ENCODE measurements at regions not wholly inside any gene's neighbourhood (a gene's known extent, or its start where the extent isn't known, plus 50 kb on each side); places are given as distances from the start of the nearest gene placed in this dataset.

DNA sequence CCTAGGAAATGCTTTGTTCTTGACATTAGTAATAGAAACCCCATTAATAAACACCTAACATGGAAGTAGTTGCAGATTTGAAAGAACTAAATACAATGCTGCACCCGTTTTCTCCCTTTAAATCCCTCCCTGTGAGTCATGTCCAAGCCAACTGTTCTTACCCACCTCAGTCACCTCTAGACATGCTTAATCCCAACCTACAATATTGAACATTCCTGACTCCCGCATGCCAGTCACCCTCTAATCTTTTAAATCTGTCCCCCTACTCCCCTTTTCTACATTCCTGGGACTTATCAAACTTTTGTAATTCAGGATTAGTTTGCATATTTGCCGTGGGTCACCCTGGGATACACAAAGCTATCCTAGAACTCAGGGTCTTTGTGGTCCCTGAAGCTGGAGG is 374.6 kb downstream of the IRS1 start:
- DNase-seq, result no peak

DNA sequence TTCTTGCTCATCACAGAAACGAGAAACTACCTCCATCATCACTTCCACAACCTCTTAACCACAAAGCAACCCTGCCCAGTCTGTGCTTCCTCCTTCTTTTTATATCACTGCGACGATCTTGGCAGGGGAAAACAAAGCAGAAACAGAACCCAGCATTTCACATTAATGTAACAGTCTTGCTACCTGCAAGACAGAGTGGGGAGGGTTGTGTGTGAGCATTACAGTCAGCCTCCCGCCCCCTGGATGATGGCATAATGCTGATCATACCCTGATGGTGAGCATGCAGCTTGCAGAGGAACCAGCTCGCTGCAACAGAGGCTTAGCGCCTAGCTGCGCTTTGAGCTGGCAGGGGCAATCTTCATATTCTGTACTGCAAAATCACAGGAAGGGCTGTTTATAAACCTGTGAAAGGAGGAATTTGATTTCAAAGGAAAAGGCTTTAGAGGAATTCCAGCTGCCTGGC is 376.1 kb downstream of the IRS1 start:
- peak; percentile 60 for DNase-seq

DNA sequence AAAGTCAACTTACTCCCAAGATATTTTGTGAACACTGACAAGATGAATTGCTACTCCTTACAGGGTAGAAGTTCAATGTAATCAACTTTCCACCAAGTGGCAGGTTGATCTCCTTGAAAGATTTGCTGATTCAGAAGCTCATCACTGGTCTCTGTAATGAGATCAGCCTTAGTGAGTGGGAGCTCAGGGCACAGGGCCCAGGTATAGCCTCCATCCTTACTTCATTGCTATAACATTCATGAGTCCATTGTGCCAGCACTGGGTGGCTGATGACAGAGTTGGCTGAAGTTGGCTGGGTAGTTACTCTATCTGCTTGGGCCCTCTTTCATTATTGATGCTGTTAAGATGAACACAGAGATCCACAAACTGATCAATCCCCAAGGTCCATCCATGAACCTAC is 379.0 kb downstream of the IRS1 start:
- no peak for DNase-seq

DNA sequence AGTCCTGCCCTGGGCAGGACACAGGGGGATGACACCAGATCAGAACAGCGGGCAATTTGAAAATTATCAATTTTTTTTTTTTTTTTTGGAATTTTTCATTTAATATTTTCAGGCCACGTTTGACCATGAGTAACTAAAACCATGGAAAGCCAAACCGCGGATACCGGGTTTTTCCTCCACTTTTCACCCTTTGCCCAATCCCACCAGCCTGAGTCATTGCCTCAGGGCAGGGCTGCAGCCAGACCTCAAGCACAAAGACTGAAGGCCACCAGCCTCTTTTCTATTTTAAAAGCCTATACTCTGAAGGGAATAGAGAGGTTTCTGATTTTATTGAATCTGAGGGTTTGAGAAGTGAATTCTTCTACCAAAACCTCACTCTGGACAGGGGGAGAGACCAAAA is 381.1 kb downstream of the IRS1 start:
- DNase-seq, result no peak

DNA sequence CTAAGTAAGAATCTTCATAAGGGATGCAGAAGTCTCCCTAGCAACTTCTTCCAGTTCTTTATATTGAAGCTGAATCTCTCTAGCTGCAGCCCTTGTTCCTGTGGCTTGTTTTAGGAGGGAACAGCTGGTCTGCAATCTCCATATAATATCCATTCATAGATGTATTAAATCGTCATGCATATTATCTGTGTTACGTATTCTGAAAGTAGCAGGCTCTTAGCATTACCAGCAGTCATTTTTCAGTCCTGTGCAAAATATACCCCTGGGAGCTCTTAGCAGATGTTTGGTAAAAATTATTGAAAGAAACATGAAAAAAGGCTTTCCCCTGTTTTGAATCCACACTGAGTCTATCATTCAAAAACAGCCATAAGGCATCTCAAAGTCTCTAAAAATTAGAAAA is 385.3 kb downstream of the IRS1 start:
- DNase-seq, result peak; percentile 70

DNA sequence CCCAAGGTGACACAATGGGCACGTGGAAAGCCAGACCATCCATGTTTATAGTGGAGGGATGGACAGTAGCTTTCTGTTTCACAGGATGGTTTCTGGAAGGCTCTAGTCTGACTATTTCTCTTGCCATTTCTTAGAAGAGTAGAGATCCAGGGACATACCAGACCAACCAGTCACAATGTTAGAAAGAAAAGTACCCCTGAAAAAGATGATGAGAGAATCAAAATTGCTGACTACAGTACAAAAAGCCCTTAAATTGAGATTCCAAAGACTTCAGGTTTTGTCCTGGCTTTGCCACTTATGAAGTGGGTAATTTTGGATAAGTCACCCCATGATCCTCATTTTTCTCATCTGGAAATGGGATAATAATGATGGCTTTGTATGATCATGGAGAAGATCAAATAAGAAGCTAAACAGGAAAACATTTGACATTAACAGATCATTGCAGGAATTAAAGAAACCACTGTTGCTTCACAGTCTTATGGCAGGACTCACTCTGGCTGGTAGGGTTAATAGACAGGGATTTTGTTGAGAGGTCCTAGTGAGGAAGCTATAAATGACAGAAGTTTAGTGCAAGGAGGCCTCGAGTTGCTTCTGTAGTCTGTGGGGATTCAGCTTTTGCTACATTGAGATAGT is 386.0 kb downstream of the IRS1 start:
- DNase-seq, result no peak

DNA sequence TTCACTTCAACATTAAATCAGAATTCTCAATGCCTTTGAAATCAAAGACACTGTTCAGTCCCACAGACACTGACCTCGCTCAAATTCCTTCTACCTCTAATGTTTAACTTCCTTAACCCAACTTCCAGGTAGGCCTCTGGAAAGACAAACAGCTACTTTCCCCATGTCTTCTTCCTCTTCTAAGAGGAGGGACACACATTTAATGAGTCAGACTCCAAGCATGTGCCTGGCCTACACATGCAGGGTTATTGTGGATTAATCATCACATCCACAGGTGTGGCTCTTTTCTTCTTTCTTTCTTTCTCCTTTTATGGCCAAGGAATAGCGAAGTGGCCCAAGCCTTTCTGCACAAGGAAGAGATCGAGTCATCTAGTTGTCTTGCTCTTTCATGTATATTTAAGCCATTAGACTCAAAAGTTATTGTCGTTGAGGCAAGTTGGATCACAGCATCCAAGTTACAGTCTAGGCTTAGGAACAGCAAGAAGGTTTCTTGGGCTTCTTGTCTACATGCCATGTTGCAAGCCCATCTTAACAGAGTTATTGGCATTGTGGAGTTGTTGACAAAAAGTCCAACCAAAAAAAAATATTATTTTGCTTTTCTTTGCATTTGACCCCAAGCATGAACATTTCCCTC is 387.8 kb downstream of the IRS1 start:
- peak; percentile 82 for DNase-seq

DNA sequence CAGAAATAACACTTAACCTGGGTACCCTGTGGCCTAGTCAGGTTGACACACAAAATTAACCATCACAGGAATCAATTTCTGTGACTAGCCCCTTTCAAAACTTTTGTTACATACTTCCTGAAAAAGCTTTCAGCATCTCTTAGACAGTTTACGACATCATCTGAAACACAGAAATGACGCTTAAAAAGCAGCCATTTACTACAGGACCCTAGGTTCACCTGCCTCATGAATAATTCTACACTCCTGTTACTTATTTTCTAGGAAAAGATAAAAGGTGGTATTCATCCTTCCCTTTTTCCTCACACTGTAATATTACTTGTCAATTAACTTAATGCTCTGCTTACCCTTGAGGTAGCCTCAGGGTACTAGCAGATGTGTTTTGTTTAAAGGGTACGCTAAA is 388.4 kb downstream of the IRS1 start:
- no peak for DNase-seq

DNA sequence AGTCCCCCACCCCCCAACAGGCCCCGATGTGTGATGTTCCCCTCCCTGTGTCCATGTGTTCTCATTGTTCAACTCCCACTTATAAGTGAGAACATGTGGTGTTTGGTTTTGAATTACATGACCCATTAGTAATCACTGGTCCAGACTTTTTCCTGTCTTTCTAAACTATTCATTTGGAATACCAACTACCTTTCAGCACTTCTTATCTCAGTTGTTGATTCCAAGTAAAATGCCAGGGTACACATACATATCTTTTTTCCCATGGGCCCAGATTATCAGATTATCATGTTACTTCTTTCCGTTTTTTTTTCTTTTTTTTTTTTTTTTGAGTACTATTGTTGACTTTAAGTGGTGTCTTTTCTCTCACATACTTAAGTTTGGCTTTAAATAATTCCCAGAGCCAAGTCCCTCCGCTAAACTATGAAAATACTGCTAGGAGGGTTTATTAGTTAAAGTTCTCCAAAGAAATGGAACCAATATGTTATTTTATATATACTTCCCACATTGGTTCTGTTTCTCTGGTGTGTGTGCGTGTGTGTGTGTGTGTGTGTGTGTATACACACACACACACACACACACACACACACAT is 389.3 kb downstream of the IRS1 start:
- peak; percentile 68 for DNase-seq

DNA sequence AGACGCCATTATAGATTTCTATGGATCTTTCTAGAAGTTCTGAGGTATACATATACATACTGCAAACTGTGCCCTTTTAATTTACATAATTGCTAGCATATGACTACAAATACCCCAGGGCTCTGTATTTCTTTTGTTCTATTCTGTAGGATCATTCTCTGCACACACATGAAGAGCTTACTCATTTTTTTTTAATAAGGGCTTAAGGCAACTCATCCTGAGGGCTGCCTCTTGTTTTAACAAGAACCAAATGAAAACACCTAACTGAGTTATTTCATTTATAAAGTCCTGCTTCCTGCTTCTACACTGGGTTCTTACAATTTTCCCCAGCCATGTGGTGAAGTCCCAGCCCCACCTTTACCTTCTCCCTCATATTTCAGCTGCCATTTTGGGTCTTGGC is 390.5 kb downstream of the IRS1 start:
- no peak for DNase-seq

DNA sequence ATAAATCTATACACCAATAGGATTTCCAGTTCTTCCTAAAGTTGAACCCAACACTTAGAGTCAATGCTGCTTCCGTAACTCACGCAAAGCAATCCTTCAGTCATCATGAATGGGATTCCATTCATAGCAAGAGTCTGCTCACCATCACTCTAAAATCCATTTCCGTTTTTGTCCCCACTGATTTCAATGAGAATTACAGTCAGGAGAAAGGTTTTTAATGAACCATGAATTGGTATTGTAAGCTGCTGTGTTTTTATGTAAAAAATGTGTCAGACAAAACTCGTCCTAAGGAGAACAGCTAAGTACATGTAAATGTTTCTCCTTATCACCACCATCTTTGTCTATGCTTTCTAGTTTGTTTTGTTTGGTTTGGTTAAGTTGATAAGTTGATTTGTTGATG is 391.5 kb downstream of the IRS1 start:
- DNase-seq, result no peak

DNA sequence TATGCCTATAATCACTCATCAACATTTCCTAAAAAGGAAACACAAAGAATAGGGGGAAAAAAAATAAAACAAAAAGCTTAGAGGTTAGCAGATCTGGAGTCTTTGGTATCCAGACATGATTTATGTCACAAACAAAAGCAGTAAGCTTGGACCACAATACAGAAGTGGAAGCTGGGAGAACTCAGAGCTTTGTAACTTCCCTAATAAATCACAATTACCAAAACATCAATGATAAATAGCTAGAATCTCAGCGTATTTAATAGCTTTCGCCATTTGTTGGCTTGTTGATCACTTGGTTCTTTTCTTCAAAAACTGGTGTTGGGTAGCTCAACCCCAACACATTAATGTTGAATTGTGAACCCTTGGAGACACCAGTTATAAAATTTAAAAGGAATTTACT is 392.5 kb downstream of the IRS1 start:
- DNase-seq, result no peak

DNA sequence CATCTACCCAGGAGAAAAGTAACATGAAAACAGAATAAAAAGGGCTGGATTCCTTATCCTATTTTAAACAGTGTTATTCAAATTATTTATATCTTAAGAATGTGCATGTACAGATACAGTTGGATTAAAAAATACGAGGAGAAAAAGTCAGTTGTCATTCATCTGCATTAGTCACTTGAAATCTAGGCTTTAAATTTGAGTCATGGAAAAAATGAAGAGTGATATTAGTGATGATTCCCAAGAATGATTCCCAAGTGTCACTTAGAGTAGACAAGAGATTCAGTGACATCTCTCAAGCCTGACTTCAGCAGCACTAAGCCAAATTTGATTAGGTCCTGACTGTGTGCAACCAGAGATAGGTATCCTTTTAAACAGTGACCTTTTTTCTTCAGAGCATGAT is 394.2 kb downstream of the IRS1 start:
- no peak for DNase-seq

DNA sequence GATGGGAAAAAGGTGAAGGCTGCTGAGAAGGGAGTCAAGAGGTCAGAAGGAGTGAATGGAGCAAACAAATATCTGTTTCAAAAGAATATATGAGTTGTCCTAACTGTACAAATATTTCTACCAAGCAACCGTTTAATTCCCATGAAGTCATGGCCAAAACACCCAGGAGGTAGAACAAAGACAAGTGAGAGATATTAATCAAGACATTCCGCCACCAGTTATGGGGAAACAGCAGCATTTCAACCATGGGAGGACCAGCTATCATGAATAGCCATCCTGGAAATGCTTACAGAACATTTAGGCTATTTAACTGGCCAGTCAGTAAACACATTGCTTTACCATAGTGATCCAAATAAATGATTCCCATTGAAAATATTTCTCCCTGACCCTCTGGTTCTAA is 396.3 kb downstream of the IRS1 start:
- DNase-seq, result peak; percentile 28

DNA sequence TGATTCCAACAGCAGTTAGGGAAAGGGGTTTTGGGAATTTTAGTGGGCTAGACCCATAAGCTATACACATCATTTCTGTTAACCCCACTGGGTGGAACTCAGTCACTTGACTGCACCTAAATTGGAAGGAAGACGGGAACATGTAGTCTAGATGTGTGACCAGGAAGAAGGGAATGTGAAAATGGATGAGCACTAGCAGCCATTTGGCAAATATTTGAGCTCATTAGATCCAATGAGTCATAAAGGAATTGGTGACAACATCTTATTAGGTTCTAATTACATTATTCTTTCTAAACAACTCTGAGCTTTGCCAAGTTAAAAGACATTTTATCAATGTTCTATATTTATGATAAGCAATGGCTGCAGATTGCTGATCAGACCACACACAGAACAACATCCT is 400.6 kb downstream of the IRS1 start:
- DNase-seq, result no peak

DNA sequence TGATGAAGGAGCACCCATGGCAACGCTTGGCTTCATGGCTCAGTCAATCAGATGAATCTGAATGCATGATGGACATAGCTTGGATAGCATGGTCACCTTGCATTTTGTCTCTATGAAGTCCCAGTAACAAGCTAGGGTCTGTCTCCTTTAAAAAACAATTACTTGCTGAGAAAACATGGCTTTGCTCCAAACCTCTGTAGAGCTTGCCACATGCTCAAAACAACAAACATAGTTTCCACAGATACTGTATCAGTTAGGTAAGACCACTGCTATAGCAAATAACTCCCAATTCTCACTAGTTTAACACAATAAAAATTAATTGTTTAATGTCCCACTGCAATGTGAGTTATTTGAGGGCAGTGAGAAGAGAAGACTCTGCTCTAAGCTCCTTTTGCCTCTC is 401.0 kb downstream of the IRS1 start:
- DNase-seq, result no peak

DNA sequence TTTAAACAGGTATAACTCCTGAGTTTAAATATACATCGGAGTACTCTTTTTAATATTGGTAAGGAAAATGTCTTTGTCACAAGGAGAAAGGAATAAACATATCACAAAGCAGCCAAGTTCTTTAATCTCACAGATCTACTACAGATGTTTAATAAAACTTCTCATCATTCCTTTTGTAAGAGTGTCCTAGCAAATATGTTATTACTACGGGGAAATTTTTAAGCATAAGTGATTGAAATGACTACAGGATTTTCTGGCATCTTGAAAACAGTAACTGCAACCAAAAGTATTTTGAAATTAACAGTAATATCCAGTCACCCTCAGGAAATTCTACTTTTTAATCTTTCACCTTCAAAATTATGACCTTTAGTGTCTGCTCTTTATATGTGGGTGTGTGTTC is 403.1 kb downstream of the IRS1 start:
- DNase-seq, result no peak

DNA sequence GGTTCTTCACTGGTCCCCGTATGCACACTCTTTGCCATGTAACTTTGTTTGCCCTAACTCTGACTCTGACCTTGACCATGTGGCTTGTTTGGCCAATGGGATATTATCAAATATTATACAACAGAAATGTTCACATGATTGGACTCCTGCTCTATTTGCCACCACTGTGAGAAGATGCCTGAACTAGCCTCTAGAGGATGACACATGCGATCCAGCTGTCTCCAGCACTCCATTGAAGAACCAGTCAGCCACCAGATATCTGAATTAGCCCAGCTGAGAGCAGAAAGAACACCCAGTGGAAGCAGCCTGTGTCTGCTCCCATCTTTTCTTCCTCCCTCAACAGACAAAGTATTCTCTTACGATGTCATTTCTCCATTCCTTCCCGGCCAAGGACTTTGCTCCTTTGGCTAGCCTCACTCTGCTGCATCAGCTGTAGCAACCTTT is 412.1 kb downstream of the IRS1 start:
- no peak for DNase-seq

DNA sequence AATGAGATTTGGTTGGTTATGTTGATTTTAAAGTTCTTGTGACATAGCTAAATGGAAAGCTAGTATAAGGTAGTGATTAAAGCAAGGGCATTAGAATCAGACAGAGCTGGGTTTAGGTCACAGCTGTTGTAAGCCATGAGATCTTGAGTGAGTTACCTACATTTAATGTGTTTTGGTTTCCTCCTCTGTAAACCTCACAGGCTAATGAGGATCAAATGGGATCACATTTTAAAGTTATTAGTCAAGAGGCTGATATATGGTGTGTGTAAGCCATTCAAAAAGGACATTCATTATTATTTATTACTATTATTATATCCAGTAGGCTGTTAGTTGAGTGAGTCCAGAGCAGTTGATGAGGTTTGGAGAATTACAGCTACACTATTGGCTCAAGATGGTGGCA is 416.2 kb downstream of the IRS1 start:
- DNase-seq, result peak; percentile 20

DNA sequence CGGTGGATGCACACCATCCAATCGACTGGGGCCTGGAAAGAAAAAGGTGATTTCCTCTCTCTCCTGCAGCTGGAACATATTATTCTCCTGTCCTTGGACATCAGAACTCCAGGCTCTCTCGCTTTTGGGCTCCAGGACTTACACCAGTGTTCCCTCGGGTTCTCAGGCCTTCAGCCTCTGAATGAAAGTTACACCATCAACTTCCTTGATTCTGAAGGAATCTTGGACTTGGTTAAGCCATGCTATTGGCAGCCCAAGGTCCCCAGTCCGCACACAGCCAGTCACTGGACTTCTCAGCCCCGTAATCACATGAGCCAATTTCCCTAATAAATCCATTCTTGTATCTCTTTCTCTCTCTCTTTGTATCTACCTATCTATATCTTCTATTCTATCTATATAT is 418.9 kb downstream of the IRS1 start:
- no peak for DNase-seq

DNA sequence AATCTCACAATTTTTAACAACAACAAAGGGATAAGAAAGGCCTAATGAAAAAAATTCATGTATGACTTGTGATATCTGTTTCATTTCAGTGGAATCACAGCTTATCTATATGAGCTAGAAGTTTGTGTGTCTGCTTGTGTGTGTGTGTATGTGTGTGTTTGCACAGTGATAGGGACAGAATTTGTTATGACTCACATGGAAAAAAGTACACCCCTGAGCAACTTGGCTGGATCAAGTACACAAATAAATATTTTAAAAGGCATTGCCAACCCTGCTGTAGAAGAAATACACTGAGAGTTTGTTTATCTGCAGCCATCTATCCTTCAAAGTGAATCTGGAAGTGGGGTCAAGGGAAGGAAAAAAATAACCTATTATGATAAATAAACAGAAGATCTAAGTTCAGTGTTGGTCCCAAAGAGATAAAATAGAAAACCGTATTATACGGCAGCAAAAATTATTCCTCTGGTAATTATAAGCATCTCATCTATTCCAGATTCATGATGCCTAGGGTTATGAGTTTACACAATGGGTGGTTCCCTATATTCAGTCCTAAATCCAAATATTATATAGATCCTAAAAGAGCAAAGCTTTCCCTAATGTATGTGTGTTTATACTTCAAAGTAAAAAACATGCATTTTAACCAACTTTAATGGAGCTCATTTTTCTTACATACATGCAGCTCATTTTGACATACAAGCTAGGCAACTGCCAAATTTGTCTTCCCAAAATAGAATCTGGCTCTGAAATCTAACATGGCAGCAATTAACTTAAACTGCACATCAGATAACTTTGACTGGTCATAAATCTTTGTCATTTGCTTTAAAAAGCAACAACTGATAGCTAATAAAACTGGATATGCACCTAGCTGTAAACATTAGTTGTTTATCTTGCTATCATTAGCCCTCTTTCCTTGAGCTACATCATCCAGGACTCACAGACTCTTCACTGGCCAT is 420.6 kb downstream of the IRS1 start:
- DNase-seq, result no peak

DNA sequence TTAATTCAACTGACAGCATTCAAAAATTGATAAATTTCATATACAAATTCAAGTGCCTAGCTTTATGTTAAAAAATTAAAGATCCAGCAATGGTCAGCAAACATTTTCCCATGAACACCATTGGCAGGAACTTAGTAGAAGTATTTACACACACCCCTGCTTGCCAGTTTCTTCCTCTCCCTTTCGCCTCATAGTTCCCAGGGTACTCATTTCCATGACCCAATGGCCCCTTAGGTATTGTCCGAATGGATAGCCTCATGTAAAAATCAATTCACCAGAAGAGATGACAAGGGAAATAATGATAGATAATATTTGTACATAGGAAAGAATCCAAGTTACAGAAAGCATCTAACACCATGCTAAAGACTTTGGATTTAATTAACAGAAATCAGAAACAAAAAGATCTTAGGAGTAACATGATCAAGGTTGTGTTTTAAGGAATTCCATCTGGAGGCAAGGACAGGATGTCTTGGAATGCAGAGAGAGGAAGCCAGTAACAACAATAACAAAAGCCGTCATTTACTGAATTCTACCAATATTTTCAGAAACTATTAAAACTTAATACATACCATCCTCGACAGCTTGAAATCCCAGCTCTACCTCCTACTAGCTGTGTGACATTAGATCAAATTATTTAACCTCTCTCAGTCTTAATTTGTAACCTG is 423.0 kb downstream of the IRS1 start:
- no peak for DNase-seq

DNA sequence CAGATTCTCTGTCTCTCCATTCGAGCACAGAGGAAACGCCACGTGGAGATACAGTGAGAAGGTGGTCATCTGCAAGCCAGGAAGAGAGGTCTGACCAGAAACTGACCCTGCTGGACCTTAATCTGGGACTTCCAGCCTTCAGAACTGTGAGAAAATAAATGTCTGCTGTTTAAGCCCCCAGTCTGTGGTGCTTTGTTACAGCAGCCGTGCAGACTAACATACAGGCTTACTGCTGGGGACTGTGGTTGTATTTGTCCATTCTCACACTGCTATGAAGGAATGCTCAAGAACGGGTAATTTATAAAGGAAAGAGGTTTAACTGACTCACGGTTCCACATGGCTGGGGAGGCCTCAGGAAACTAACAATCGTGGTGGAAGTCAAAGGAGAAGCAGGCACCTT is 432.7 kb downstream of the IRS1 start:
- DNase-seq, result no peak

Data from fibroblast of upper back skin (primary cell).